ENCODE measurements at regions not wholly inside any gene's neighbourhood (a gene's known extent, or its start where the extent isn't known, plus 50 kb on each side); places are given as distances from the start of the nearest gene placed in this dataset.

GRCh38 chr3:82973791-82974190 lies 1212.3 kb upstream of the GBE1 start:
- TF ChIP-seq CTCF (IDR thresholded peaks at IDR 0.05; ENCODE audit: insufficient read depth, low read length, poor library complexity, severe bottlenecking) (no peak), EZH2phosphoT487 (conservative IDR thresholded peaks at IDR 0.05; ENCODE audit: low read length) (no peak)

All from SU-DHL-6 (cell line).